ENCODE measurements at regions not wholly inside any gene's neighbourhood (a gene's known extent, or its start where the extent isn't known, plus 50 kb on each side); places are given as distances from the start of the nearest gene placed in this dataset.

DNA sequence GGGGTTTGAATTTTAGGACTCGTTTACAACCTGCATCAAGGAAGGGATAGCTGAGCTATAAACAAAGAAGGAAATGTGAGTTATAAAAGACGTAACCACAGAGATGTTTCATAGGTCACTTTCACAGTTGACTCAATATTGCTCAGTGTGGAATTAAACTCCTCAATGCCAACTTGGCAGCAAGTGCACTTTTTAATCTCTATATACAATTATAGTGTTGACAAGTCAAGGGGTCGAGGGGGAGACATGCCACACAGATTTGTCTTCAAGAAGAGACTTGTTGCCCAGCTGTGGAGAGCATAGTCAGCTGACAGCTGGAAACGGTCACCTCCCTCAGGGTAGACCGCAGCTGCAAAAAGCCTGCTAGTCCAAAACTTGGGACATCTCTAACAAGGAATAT lies 163.4 kb upstream of the DMAC1 start:
- TF ChIP-seq, protein P1, sequence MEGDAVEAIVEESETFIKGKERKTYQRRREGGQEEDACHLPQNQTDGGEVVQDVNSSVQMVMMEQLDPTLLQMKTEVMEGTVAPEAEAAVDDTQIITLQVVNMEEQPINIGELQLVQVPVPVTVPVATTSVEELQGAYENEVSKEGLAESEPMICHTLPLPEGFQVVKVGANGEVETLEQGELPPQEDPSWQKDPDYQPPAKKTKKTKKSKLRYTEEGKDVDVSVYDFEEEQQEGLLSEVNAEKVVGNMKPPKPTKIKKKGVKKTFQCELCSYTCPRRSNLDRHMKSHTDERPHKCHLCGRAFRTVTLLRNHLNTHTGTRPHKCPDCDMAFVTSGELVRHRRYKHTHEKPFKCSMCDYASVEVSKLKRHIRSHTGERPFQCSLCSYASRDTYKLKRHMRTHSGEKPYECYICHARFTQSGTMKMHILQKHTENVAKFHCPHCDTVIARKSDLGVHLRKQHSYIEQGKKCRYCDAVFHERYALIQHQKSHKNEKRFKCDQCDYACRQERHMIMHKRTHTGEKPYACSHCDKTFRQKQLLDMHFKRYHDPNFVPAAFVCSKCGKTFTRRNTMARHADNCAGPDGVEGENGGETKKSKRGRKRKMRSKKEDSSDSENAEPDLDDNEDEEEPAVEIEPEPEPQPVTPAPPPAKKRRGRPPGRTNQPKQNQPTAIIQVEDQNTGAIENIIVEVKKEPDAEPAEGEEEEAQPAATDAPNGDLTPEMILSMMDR (IDR thresholded peaks at IDR 0.05): no peak
- TF ChIP-seq EZH2 (IDR thresholded peaks at IDR 0.05): no peak
